ENCODE measurements at regions not wholly inside any gene's neighbourhood (a gene's known extent, or its start where the extent isn't known, plus 50 kb on each side); places are given as distances from the start of the nearest gene placed in this dataset.

DNA sequence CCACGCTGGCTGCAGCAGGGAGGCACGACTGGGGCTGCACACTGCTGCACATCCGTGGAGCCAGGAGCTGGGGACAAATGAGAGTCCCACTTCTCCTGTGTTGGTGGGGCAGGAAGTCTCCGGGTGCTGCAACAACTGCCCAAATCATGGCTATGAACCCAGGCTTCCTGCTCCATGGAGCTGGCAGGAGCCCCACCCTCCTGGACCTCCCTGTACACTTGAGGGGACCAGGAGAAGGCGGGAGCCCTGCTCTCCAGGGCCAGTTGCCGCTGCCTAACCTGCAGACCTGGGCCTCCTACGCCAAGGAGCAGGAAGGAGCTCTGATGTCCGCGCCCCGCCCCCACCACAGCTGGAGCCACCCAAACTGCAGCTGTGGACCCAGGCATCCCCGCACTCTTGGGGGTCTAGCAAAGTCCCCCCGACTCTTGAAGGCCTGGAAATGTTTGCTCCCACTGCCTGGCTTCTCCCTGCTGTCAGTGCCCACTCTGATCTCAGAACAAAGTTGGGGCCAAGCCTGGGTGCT, 752.1 kb upstream of the PCDH20 start:
- no peak for TF ChIP-seq ZFX (IDR thresholded peaks at IDR 0.05; ENCODE audit: borderline replicate concordance)
- TF ChIP-seq, protein P1, sequence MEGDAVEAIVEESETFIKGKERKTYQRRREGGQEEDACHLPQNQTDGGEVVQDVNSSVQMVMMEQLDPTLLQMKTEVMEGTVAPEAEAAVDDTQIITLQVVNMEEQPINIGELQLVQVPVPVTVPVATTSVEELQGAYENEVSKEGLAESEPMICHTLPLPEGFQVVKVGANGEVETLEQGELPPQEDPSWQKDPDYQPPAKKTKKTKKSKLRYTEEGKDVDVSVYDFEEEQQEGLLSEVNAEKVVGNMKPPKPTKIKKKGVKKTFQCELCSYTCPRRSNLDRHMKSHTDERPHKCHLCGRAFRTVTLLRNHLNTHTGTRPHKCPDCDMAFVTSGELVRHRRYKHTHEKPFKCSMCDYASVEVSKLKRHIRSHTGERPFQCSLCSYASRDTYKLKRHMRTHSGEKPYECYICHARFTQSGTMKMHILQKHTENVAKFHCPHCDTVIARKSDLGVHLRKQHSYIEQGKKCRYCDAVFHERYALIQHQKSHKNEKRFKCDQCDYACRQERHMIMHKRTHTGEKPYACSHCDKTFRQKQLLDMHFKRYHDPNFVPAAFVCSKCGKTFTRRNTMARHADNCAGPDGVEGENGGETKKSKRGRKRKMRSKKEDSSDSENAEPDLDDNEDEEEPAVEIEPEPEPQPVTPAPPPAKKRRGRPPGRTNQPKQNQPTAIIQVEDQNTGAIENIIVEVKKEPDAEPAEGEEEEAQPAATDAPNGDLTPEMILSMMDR (IDR thresholded peaks at IDR 0.05): no peak

All from 22Rv1 (cell line).